ENCODE measurements at regions not wholly inside any gene's neighbourhood (a gene's known extent, or its start where the extent isn't known, plus 50 kb on each side); places are given as distances from the start of the nearest gene placed in this dataset.

DNA sequence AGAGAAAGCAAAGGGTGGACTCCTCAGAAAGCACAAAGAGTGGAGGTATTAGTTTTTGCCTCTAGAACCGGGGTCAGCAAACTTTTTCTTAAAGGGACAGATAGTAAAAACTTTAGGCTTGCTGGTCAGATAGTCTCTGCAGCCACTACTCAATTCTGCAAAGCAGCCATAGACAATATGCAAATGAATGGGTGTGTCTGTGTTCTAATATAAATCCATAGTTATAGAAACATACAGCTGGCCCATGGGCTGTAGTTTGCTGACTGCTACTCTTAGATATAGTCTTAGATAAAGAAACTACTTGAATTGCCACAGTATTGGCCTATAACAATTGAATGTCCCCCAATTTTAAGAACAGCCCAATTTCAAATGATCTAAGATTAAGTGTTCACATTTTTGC, 101.6 kb upstream of the CACHD1 start:
- TF ChIP-seq TAF1 (IDR thresholded peaks at IDR 0.05; ENCODE audit: borderline replicate concordance, insufficient read depth, low read length) (no peak), POLR2AphosphoS5 (IDR thresholded peaks at IDR 0.05; ENCODE audit: low read depth, low read length) (no peak), SIN3A (IDR thresholded peaks at IDR 0.05; ENCODE audit: borderline replicate concordance, insufficient read depth, low read length) (no peak), REST (IDR thresholded peaks at IDR 0.05; ENCODE audit: insufficient read depth in 1 of 2, low read depth in 2 of 2, low read length in 2 of 2) (no peak), FOXP2 (optimal IDR thresholded peaks at IDR 0.05; ENCODE audit: borderline replicate concordance, extremely low read depth, extremely low read length, insufficient read depth) (no peak)
